HCT116 (cell line): ENCODE measurements at regions not wholly inside any gene's neighbourhood (a gene's known extent, or its start where the extent isn't known, plus 50 kb on each side); places are given as distances from the start of the nearest gene placed in this dataset.

Experiments used
- ATAC-seq: fragments of 200-7000 bp; cut with Tn5 transposase; 2 replicates; pipeline ENCODE4 v1.9.1; 2020; ENCODE audit warnings: mild to moderate bottlenecking, moderate library complexity
- BruUV-seq: library from RNA; stranded (reverse); fragments of 400-500 nt; replicated peaks from 2 replicates; lab custom pipeline; 2021; lab: Mats Ljungman, UMichigan
- CTCF ChIA-PET: fragments of 300-600 bp; sonication (Branson Sonifier 250); formaldehyde crosslinking; loops from one replicate; lab custom pipeline; 2021; ENCODE audit warnings: antibody characterized with exemption; lab: Charles Lee
- POLR2A ChIA-PET: fragments of 300-600, 350-600 bp; sonication (Branson Sonifier 250); formaldehyde crosslinking; loops from one replicate; lab custom pipeline; 2021; ENCODE audit warnings: antibody characterized with exemption; lab: Charles Lee
- RAD21 ChIA-PET, 2 experiments: fragments of 300-600 bp; sonication (Branson Sonifier 250); formaldehyde crosslinking; loops; one replicate each; lab custom pipeline; 2023; ENCODE audit warnings: low total read pairs in 2 of 2; ENCODE audit not compliant: uncharacterized antibody in 2 of 2, unreplicated experiment in 2 of 2, low non-redundant PET in 1 of 2; lab: Charles Lee
- DNase-seq: peaks from one replicate; pipeline ENCODE4 v3.0.0-alpha.2; 2010; ENCODE audit warnings: low read depth, low spot score
- H2AFZ ChIP-seq: fragments of 200-600 bp; shearing (Covaris generic), sonication (generic); 2 replicates; pipeline ENCODE4 v1.6.1; 2017; ENCODE audit warnings: low read depth, mixed run types, mixed read lengths, antibody characterized with exemption, low read length; ENCODE audit not compliant: poor library complexity, severe bottlenecking
- H3K27ac ChIP-seq: 2 replicates; pipeline ENCODE4 v1.5.1; 2012; ENCODE audit warnings: low read depth, low read length
- H3K27me3 ChIP-seq: fragments of 200-600 bp; sonication (generic); 2 replicates; pipeline ENCODE4 v1.6.1; 2016; ENCODE audit warnings: mixed run types, low read length, mixed read lengths; ENCODE audit not compliant: insufficient read depth
- H3K36me3 ChIP-seq, 2 experiments: fragments of 200-500 bp in 1 of 2; fragments of 200-600 bp in 1 of 2; sonication (Bioruptor generic) in 1 of 2; sonication (generic) in 1 of 2; 2 replicates each; pipeline versions ENCODE4 v1.5.1 to v1.6.1; 2014 to 2016; ENCODE audit warnings: low read length in 2 of 2, inconsistent platforms in 1 of 2, mixed read lengths in 1 of 2, mixed run types in 1 of 2; ENCODE audit not compliant: insufficient read depth in 2 of 2, control insufficient read depth in 1 of 2
- H3K4me1 ChIP-seq, 2 experiments: fragments of 200-600 bp in 1 of 2; sonication (generic) in 1 of 2; 2 replicates each; pipeline versions ENCODE4 v1.5.1 to v1.6.1; 2012 to 2017; ENCODE audit warnings: low read length in 2 of 2, inconsistent platforms in 1 of 2, mild to moderate bottlenecking in 1 of 2, mixed read lengths in 1 of 2, mixed run types in 1 of 2, moderate library complexity in 1 of 2; ENCODE audit not compliant: insufficient read depth in 2 of 2, control insufficient read depth in 1 of 2
- H3K4me2 ChIP-seq: fragments of 200-600 bp; sonication (generic); 2 replicates; pipeline ENCODE4 v1.6.1; 2017; ENCODE audit warnings: mixed run types, low read length, mixed read lengths
- H3K4me3 ChIP-seq, 2 experiments: fragments of 200-600 bp in 1 of 2; sonication (generic) in 1 of 2; replicated peaks in 1 of 2; 2 replicates each; pipeline ENCODE4 v1.5.1; 2011 to 2016; ENCODE audit warnings: low read length in 2 of 2, control low read depth in 1 of 2, low read depth in 1 of 2, mild to moderate bottlenecking in 1 of 2, mixed read lengths in 1 of 2, mixed run types in 1 of 2
- H3K79me2 ChIP-seq: fragments of 200-600 bp; sonication (generic); 2 replicates; pipeline ENCODE4 v1.6.1; 2017; ENCODE audit warnings: mild to moderate bottlenecking, mixed run types, low read length, moderate library complexity, mixed read lengths; ENCODE audit not compliant: insufficient read depth
- H3K9ac ChIP-seq: fragments of 200-600 bp; sonication (generic); 2 replicates; pipeline ENCODE4 v1.6.1; 2016; ENCODE audit warnings: low read length, mixed read lengths
- H3K9me2 ChIP-seq: fragments of 200-600 bp; sonication (generic), shearing (Covaris generic); 2 replicates; pipeline ENCODE4 v1.6.1; 2017; ENCODE audit warnings: mixed run types, mild to moderate bottlenecking, moderate library complexity; ENCODE audit not compliant: insufficient read depth
- H3K9me3 ChIP-seq, 2 experiments: fragments of 200-500 bp in 1 of 2; fragments of 200-600 bp in 1 of 2; sonication (Bioruptor generic) in 1 of 2; sonication (generic) in 1 of 2; 2 replicates each; pipeline ENCODE4 v1.6.1; 2014 to 2017; ENCODE audit warnings: low read length in 2 of 2, mixed read lengths in 2 of 2, inconsistent platforms in 1 of 2, low read depth in 1 of 2, mild to moderate bottlenecking in 1 of 2, mixed run types in 1 of 2, moderate library complexity in 1 of 2; ENCODE audit not compliant: control insufficient read depth in 1 of 2, insufficient read depth in 1 of 2
- H4K20me1 ChIP-seq: fragments of 200-600 bp; sonication (generic), shearing (Covaris generic); 2 replicates; pipeline ENCODE4 v1.6.1; 2017; ENCODE audit warnings: mixed run types, mild to moderate bottlenecking, moderate library complexity; ENCODE audit not compliant: insufficient read depth
- CBX3 ChIP-seq: IDR thresholded peaks from 2 replicates; pipeline ENCODE4 v1.6.1; 2012; ENCODE audit warnings: low read depth
- CEBPB ChIP-seq: IDR thresholded peaks from 2 replicates; pipeline ENCODE4 v1.6.1; 2012; ENCODE audit warnings: low read depth
- EGR1 ChIP-seq: IDR thresholded peaks from 2 replicates; pipeline ENCODE4 v1.6.1; 2012; ENCODE audit warnings: low read depth
- ELF1 ChIP-seq: IDR thresholded peaks from 2 replicates; pipeline ENCODE4 v1.6.1; 2012; ENCODE audit warnings: low read depth, borderline replicate concordance
- EZH2 ChIP-seq: fragments of 200-600 bp; sonication (generic); IDR thresholded peaks from 2 replicates; pipeline ENCODE4 v1.6.1; 2017; ENCODE audit warnings: antibody characterized with exemption, mixed run types
- EZH2phosphoT487 ChIP-seq: fragments of 200-600 bp; IDR thresholded peaks from 2 replicates; pipeline ENCODE4 v1.6.1; 2018; ENCODE audit warnings: antibody characterized with exemption, borderline replicate concordance
- FOSL1 ChIP-seq: IDR thresholded peaks from 2 replicates; pipeline ENCODE4 v1.6.1; 2012; ENCODE audit warnings: low read depth
- POLR2A ChIP-seq: IDR thresholded peaks from 2 replicates; pipeline ENCODE4 v1.7.0; 2011; ENCODE audit warnings: borderline replicate concordance; ENCODE audit not compliant: insufficient read depth, insufficient read length; ENCODE audit errors: extremely low read depth
- RAD21 ChIP-seq: IDR thresholded peaks from 2 replicates; pipeline ENCODE4 v1.6.1; 2012; ENCODE audit warnings: low read depth, mild to moderate bottlenecking
- REST ChIP-seq: IDR thresholded peaks from 2 replicates; pipeline ENCODE4 v1.6.1; 2012; ENCODE audit warnings: low read depth
- SIN3A ChIP-seq: IDR thresholded peaks from 2 replicates; pipeline ENCODE4 v1.6.1; 2012; ENCODE audit warnings: low read depth
- SP1 ChIP-seq: IDR thresholded peaks from 2 replicates; pipeline ENCODE4 v1.6.1; 2012; ENCODE audit warnings: low read depth
- SRF ChIP-seq: IDR thresholded peaks from 2 replicates; pipeline ENCODE4 v1.6.1; 2012; ENCODE audit warnings: low read depth
- ZFX ChIP-seq: fragments of 450-650 bp; IDR thresholded peaks from 2 replicates; pipeline ENCODE4 v1.6.1; 2017
- ZNF274 ChIP-seq: fragments of 200-500 bp; sonication (Bioruptor generic); IDR thresholded peaks from 2 replicates; pipeline ENCODE4 v1.6.1; 2014; ENCODE audit warnings: mild to moderate bottlenecking, low read depth, low read length, inconsistent platforms
- intact Hi-C: fragments of 100-400 bp; cut with micrococcal nuclease; formaldehyde crosslinking; loops from 2 replicates; pipeline ENCODE4 v1.10.0; 2022
- TF ChIP-seq, protein P1 (sequence below), 3 experiments: fragments of 200-600 bp in 1 of 3; sonication (generic) in 1 of 3; IDR thresholded peaks in 2 of 3; conservative IDR thresholded peaks in 1 of 3; 2 replicates each; pipeline ENCODE4 v1.5.1; 2012 to 2017; ENCODE audit warnings: low read depth in 2 of 3, low read length in 2 of 3, antibody characterized with exemption in 1 of 3, borderline replicate concordance in 1 of 3, control low read depth in 1 of 3, mild to moderate bottlenecking in 1 of 3, mixed read lengths in 1 of 3, mixed run types in 1 of 3, moderate library complexity in 1 of 3; ENCODE audit not compliant: insufficient read depth in 1 of 3
- TF ChIP-seq, protein P2 (sequence below): IDR thresholded peaks from 2 replicates; pipeline ENCODE4 v1.6.1; 2011; ENCODE audit warnings: mild to moderate bottlenecking, low read length, moderate library complexity; ENCODE audit not compliant: insufficient replicate concordance; ENCODE audit errors: extremely low read depth

DNA sequence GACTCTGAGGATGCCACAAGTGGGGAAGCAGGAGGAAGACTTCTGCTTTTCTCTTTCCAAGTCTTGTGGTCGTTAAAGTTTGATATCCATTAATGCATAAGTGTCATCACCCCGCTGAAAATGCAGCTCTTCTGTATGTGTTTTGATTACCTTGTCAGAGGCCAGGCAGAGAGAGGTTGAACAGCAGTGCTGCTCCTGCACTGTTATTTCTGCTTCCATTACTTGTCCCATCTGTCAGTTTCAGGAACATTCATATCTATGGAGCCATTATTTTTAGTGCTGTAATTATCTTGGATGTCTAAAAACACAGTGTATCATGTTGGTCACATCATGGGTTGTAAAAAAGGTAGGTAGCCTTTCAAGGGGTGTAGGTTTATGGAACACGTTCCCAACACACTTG is 62.0 kb upstream of the ESX1 start:
- H3K9me2 ChIP-seq: no peaks in the 10 kb centered on the region
- no peak for DNase-seq
- no peaks in the 10 kb centered on the region for H3K79me2 ChIP-seq
- RAD21 ChIA-PET: no interaction called here
- peaks cover 6 to 27% of the 10 kb centered on the region in 2 experiments; a peak in 3 of 4 replicates for H3K4me1 ChIP-seq
- POLR2A ChIA-PET: no interaction called here
- H4K20me1 ChIP-seq: no peaks in the 10 kb centered on the region
- intact Hi-C loops: no loop called here
- no peak overlapping the region for H3K9ac ChIP-seq
- H3K4me2 ChIP-seq: no peak overlapping the region
- H3K4me3 ChIP-seq: no peak overlapping the region
- H3K36me3 ChIP-seq: no peaks in the 10 kb centered on the region
- H3K27ac ChIP-seq: no peak overlapping the region
- CTCF ChIA-PET: no interaction called here
- no peaks in the 10 kb centered on the region for H3K9me3 ChIP-seq
- no peak overlapping the region for H2AFZ ChIP-seq
- ATAC-seq: no peak
- no TSS peak for BruUV-seq
- no peaks in the 10 kb centered on the region for H3K27me3 ChIP-seq
- TF ChIP-seq ZFX (no peak), FOSL1 (no peak), SIN3A (no peak), RAD21 (no peak), EZH2phosphoT487 (no peak), ELF1 (no peak), ZNF274 (no peak), CEBPB (no peak), EZH2 (no peak), EGR1 (no peak), REST (no peak), POLR2A (no peak), SRF (no peak), SP1 (no peak), CBX3 (no peak)
- TF ChIP-seq, protein P1, sequence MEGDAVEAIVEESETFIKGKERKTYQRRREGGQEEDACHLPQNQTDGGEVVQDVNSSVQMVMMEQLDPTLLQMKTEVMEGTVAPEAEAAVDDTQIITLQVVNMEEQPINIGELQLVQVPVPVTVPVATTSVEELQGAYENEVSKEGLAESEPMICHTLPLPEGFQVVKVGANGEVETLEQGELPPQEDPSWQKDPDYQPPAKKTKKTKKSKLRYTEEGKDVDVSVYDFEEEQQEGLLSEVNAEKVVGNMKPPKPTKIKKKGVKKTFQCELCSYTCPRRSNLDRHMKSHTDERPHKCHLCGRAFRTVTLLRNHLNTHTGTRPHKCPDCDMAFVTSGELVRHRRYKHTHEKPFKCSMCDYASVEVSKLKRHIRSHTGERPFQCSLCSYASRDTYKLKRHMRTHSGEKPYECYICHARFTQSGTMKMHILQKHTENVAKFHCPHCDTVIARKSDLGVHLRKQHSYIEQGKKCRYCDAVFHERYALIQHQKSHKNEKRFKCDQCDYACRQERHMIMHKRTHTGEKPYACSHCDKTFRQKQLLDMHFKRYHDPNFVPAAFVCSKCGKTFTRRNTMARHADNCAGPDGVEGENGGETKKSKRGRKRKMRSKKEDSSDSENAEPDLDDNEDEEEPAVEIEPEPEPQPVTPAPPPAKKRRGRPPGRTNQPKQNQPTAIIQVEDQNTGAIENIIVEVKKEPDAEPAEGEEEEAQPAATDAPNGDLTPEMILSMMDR (IDR thresholded peaks at IDR 0.05 in 2 of 3, conservative IDR thresholded peaks at IDR 0.05 in 1 of 3; ENCODE audit: borderline replicate concordance in 1 of 3, insufficient read depth in 1 of 3, low read depth in 2 of 3, low read length in 2 of 3): no peak
- TF ChIP-seq, protein P2, sequence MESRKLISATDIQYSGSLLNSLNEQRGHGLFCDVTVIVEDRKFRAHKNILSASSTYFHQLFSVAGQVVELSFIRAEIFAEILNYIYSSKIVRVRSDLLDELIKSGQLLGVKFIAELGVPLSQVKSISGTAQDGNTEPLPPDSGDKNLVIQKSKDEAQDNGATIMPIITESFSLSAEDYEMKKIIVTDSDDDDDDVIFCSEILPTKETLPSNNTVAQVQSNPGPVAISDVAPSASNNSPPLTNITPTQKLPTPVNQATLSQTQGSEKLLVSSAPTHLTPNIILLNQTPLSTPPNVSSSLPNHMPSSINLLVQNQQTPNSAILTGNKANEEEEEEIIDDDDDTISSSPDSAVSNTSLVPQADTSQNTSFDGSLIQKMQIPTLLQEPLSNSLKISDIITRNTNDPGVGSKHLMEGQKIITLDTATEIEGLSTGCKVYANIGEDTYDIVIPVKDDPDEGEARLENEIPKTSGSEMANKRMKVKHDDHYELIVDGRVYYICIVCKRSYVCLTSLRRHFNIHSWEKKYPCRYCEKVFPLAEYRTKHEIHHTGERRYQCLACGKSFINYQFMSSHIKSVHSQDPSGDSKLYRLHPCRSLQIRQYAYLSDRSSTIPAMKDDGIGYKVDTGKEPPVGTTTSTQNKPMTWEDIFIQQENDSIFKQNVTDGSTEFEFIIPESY: no peak
